HG03045 (cell line): ENCODE measurements at regions not wholly inside any gene's neighbourhood (a gene's known extent, or its start where the extent isn't known, plus 50 kb on each side); places are given as distances from the start of the nearest gene placed in this dataset.

Experiments used
- ATAC-seq: cut with Tn5 transposase; IDR thresholded peaks from one replicate; pipeline ENCODE4 v1.9.1; 2021; ENCODE audit warnings: mild to moderate bottlenecking, moderate library complexity; ENCODE audit not compliant: unreplicated experiment

GRCh38 chr9:104009826-104010225 is 84.3 kb upstream of the SMC2 start:
- no peak for ATAC-seq

- ATAC-seq: no peak
These were observed 72.0 kb upstream of the SMC2 start for GRCh38 chr9:104022083-104022482.

GRCh38 chr9:104025104-104025503 is 69.0 kb upstream of the SMC2 start:
- ATAC-seq: no peak

- ATAC-seq: no peak
These were observed 68.2 kb upstream of the SMC2 start for GRCh38 chr9:104025945-104026344.

GRCh38 chr9:104027295-104027694 is 66.8 kb upstream of the SMC2 start:
- ATAC-seq: no peak

GRCh38 chr9:104028827-104029226 is 65.3 kb upstream of the SMC2 start:
- ATAC-seq: no peak
